ENCODE measurements at regions not wholly inside any gene's neighbourhood (a gene's known extent, or its start where the extent isn't known, plus 50 kb on each side); places are given as distances from the start of the nearest gene placed in this dataset.

GRCh38 chr16:5776876-5777275 lies 679.3 kb upstream of the EEF2KMT start:
- no peak for TF ChIP-seq CTCF (IDR thresholded peaks at IDR 0.05; ENCODE audit: control extremely low read depth, extremely low read depth)
- Histone ChIP-seq H3K36me3 (ENCODE audit: control insufficient read depth in 4 of 4, insufficient read depth in 4 of 4, low read length in 4 of 4) (no peaks in the 10 kb centered on the region), H3K4me3 (no peak overlapping the region), H3K27ac (ENCODE audit: low read depth in 1 of 2, low read length in 1 of 2) (no peak overlapping the region), H3K4me1 (ENCODE audit: control insufficient read depth in 5 of 5, insufficient read depth in 5 of 5, low read length in 5 of 5) (no peaks in the 10 kb centered on the region), H3K27me3 (ENCODE audit: control insufficient read depth in 3 of 3, insufficient read depth in 3 of 3, low read length in 2 of 3) (no peaks in the 10 kb centered on the region), H3K9me3 (ENCODE audit: control insufficient read depth in 4 of 4, insufficient read depth in 3 of 4, low read length in 3 of 4) (peaks cover 0 to 2% (median 0%) of the 10 kb centered on the region in 4 donors), H3K9ac (ENCODE audit: insufficient read depth in 1 of 2, low read length in 2 of 2) (no peak overlapping the region)
- ATAC-seq (ENCODE audit: insufficient read depth, low FRiP score) (no peak), DNase-seq (no peak)
- 69 to 73% methylated on average over 2 of the region's 2 CpGs for WGBS, 2 donors

- WGBS, 2 donors: 57 to 73% methylated on average over 5 of the region's 5 CpGs
- Histone ChIP-seq H3K36me3 (ENCODE audit: control insufficient read depth in 4 of 4, insufficient read depth in 4 of 4, low read length in 4 of 4) (no peaks in the 10 kb centered on the region), H3K4me1 (ENCODE audit: control insufficient read depth in 5 of 5, insufficient read depth in 5 of 5, low read length in 5 of 5) (no peaks in the 10 kb centered on the region), H3K4me3 (no peak overlapping the region), H3K27ac (ENCODE audit: low read depth in 1 of 2, low read length in 1 of 2) (no peak overlapping the region), H3K9me3 (ENCODE audit: control insufficient read depth in 4 of 4, insufficient read depth in 3 of 4, low read length in 3 of 4) (peaks cover 0 to 2% (median 0%) of the 10 kb centered on the region in 4 donors), H3K9ac (ENCODE audit: insufficient read depth in 1 of 2, low read length in 2 of 2) (no peak overlapping the region), H3K27me3 (ENCODE audit: control insufficient read depth in 3 of 3, insufficient read depth in 3 of 3, low read length in 2 of 3) (no peaks in the 10 kb centered on the region)
- ATAC-seq (ENCODE audit: insufficient read depth, low FRiP score) (no peak), DNase-seq (no peak)
- TF ChIP-seq CTCF (IDR thresholded peaks at IDR 0.05; ENCODE audit: control extremely low read depth, extremely low read depth): no peak
Observed at GRCh38 chr16:5775916-5776315, 678.3 kb upstream of the EEF2KMT start.

GRCh38 chr16:5770118-5770517 lies 672.5 kb upstream of the EEF2KMT start:
- peaks cover 0 to 4% (median 0%) of the 10 kb centered on the region in 4 donors for H3K9me3 ChIP-seq (ENCODE audit: control insufficient read depth in 4 of 4, insufficient read depth in 3 of 4, low read length in 3 of 4)
- DNase-seq (no peak), ATAC-seq (ENCODE audit: insufficient read depth, low FRiP score) (no peak)
- H3K36me3 ChIP-seq (ENCODE audit: control insufficient read depth in 4 of 4, insufficient read depth in 4 of 4, low read length in 4 of 4): no peaks in the 10 kb centered on the region
- H3K9ac ChIP-seq (ENCODE audit: insufficient read depth in 1 of 2, low read length in 2 of 2): no peak overlapping the region
- no peaks in the 10 kb centered on the region for H3K4me1 ChIP-seq (ENCODE audit: control insufficient read depth in 5 of 5, insufficient read depth in 5 of 5, low read length in 5 of 5)
- no peaks in the 10 kb centered on the region for H3K27me3 ChIP-seq (ENCODE audit: control insufficient read depth in 3 of 3, insufficient read depth in 3 of 3, low read length in 2 of 3)
- 90 to 92% methylated on average over 2 of the region's 2 CpGs for WGBS, 2 donors
- no peak for TF ChIP-seq CTCF (IDR thresholded peaks at IDR 0.05; ENCODE audit: control extremely low read depth, extremely low read depth)
- H3K4me3 ChIP-seq: no peak overlapping the region
- H3K27ac ChIP-seq (ENCODE audit: low read depth in 1 of 2, low read length in 1 of 2): no peak overlapping the region

GRCh38 chr16:5769513-5769912 lies 671.9 kb upstream of the EEF2KMT start:
- Histone ChIP-seq H3K9me3 (ENCODE audit: control insufficient read depth in 4 of 4, insufficient read depth in 3 of 4, low read length in 3 of 4) (peaks cover 0 to 4% (median 0%) of the 10 kb centered on the region in 4 donors), H3K4me3 (no peak overlapping the region), H3K9ac (ENCODE audit: insufficient read depth in 1 of 2, low read length in 2 of 2) (no peak overlapping the region), H3K27ac (ENCODE audit: low read depth in 1 of 2, low read length in 1 of 2) (no peak overlapping the region), H3K4me1 (ENCODE audit: control insufficient read depth in 5 of 5, insufficient read depth in 5 of 5, low read length in 5 of 5) (no peaks in the 10 kb centered on the region), H3K27me3 (ENCODE audit: control insufficient read depth in 3 of 3, insufficient read depth in 3 of 3, low read length in 2 of 3) (no peaks in the 10 kb centered on the region), H3K36me3 (ENCODE audit: control insufficient read depth in 4 of 4, insufficient read depth in 4 of 4, low read length in 4 of 4) (no peaks in the 10 kb centered on the region)
- 83 to 89% methylated on average over 5 of the region's 5 CpGs for WGBS, 2 donors
- DNase-seq (no peak), ATAC-seq (ENCODE audit: insufficient read depth, low FRiP score) (no peak)
- no peak for TF ChIP-seq CTCF (IDR thresholded peaks at IDR 0.05; ENCODE audit: control extremely low read depth, extremely low read depth)

All from lung (tissue), 11 donors.